ENCODE measurements at regions not wholly inside any gene's neighbourhood (a gene's known extent, or its start where the extent isn't known, plus 50 kb on each side); places are given as distances from the start of the nearest gene placed in this dataset.

DNA sequence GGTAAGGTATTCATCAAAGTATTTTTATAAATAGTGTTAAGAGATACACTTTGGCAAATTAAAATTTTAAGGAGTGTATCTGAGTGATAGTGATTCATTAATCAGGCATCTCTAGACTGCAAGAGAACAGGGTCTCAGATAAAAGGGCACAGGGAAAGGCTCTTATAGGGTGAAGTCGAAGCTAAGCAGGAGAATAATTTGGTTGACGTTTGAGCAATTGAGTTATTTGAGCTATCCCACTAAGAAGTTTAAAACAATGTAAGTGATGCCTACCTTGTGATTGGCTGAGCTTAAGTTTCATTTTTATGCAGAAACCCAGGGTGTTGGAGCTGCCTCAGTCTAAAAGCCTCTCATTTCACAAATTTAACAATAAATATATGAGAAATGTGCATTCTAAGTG is 125.3 kb downstream of the SLC6A15 start:
- Histone ChIP-seq H3K9ac (ENCODE audit: low read depth in 1 of 2, low read length in 2 of 2) (no peak overlapping the region), H3K27me3 (ENCODE audit: control insufficient read depth in 4 of 4, insufficient read depth in 4 of 4, low read length in 3 of 4) (no peaks in the 10 kb centered on the region), H3K36me3 (ENCODE audit: control insufficient read depth in 4 of 4, insufficient read depth in 3 of 4, low read depth in 1 of 4, low read length in 3 of 4) (no peaks in the 10 kb centered on the region), H3K9me3 (ENCODE audit: control insufficient read depth in 4 of 4, low read length in 3 of 4) (no peaks in the 10 kb centered on the region), H3K27ac (ENCODE audit: low read depth in 1 of 2, low read length in 2 of 2) (no peak overlapping the region), H3K4me1 (ENCODE audit: control insufficient read depth in 4 of 4, insufficient read depth in 4 of 4, low read length in 3 of 4) (no peaks in the 10 kb centered on the region), H3K4me3 (ENCODE audit: low read depth in 1 of 3, low read length in 3 of 3) (no peak overlapping the region)
- WGBS, result 52% methylated on average over 2 of the region's 2 CpGs
- DNase-seq (ENCODE audit: low spot score), result no peak
- TF ChIP-seq FOXA1 (IDR thresholded peaks at IDR 0.05) (no peak), MAX (IDR thresholded peaks at IDR 0.05) (no peak), YY1 (IDR thresholded peaks at IDR 0.05) (no peak), JUND (IDR thresholded peaks at IDR 0.05) (no peak), EGR1 (IDR thresholded peaks at IDR 0.05; ENCODE audit: low read depth in 2 of 2) (no peak), SP1 (IDR thresholded peaks at IDR 0.05) (no peak), TAF1 (conservative IDR thresholded peaks at IDR 0.05) (no peak), HNF4A (conservative IDR thresholded peaks at IDR 0.05) (no peak), GABPA (IDR thresholded peaks at IDR 0.05 in 1 of 2, conservative IDR thresholded peaks at IDR 0.05 in 1 of 2) (no peak), RXRA (IDR thresholded peaks at IDR 0.05) (no peak), NR2F2 (IDR thresholded peaks at IDR 0.05) (no peak), RAD21 (IDR thresholded peaks at IDR 0.05) (no peak), HNF4G (IDR thresholded peaks at IDR 0.05) (no peak)
- TF ChIP-seq, protein P1, sequence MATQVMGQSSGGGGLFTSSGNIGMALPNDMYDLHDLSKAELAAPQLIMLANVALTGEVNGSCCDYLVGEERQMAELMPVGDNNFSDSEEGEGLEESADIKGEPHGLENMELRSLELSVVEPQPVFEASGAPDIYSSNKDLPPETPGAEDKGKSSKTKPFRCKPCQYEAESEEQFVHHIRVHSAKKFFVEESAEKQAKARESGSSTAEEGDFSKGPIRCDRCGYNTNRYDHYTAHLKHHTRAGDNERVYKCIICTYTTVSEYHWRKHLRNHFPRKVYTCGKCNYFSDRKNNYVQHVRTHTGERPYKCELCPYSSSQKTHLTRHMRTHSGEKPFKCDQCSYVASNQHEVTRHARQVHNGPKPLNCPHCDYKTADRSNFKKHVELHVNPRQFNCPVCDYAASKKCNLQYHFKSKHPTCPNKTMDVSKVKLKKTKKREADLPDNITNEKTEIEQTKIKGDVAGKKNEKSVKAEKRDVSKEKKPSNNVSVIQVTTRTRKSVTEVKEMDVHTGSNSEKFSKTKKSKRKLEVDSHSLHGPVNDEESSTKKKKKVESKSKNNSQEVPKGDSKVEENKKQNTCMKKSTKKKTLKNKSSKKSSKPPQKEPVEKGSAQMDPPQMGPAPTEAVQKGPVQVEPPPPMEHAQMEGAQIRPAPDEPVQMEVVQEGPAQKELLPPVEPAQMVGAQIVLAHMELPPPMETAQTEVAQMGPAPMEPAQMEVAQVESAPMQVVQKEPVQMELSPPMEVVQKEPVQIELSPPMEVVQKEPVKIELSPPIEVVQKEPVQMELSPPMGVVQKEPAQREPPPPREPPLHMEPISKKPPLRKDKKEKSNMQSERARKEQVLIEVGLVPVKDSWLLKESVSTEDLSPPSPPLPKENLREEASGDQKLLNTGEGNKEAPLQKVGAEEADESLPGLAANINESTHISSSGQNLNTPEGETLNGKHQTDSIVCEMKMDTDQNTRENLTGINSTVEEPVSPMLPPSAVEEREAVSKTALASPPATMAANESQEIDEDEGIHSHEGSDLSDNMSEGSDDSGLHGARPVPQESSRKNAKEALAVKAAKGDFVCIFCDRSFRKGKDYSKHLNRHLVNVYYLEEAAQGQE (IDR thresholded peaks at IDR 0.05), result no peak
- TF ChIP-seq, protein P2, sequence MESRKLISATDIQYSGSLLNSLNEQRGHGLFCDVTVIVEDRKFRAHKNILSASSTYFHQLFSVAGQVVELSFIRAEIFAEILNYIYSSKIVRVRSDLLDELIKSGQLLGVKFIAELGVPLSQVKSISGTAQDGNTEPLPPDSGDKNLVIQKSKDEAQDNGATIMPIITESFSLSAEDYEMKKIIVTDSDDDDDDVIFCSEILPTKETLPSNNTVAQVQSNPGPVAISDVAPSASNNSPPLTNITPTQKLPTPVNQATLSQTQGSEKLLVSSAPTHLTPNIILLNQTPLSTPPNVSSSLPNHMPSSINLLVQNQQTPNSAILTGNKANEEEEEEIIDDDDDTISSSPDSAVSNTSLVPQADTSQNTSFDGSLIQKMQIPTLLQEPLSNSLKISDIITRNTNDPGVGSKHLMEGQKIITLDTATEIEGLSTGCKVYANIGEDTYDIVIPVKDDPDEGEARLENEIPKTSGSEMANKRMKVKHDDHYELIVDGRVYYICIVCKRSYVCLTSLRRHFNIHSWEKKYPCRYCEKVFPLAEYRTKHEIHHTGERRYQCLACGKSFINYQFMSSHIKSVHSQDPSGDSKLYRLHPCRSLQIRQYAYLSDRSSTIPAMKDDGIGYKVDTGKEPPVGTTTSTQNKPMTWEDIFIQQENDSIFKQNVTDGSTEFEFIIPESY (IDR thresholded peaks at IDR 0.05), result no peak
- TF ChIP-seq, protein P3, sequence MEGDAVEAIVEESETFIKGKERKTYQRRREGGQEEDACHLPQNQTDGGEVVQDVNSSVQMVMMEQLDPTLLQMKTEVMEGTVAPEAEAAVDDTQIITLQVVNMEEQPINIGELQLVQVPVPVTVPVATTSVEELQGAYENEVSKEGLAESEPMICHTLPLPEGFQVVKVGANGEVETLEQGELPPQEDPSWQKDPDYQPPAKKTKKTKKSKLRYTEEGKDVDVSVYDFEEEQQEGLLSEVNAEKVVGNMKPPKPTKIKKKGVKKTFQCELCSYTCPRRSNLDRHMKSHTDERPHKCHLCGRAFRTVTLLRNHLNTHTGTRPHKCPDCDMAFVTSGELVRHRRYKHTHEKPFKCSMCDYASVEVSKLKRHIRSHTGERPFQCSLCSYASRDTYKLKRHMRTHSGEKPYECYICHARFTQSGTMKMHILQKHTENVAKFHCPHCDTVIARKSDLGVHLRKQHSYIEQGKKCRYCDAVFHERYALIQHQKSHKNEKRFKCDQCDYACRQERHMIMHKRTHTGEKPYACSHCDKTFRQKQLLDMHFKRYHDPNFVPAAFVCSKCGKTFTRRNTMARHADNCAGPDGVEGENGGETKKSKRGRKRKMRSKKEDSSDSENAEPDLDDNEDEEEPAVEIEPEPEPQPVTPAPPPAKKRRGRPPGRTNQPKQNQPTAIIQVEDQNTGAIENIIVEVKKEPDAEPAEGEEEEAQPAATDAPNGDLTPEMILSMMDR (IDR thresholded peaks at IDR 0.05; ENCODE audit: low read depth, low read length, missing input control), result no peak

GRCh38 chr12:84786622-84787021 is 126.0 kb downstream of the SLC6A15 start:
- Histone ChIP-seq H3K9ac (ENCODE audit: low read depth in 1 of 2, low read length in 2 of 2) (no peak overlapping the region), H3K36me3 (ENCODE audit: control insufficient read depth in 4 of 4, insufficient read depth in 3 of 4, low read depth in 1 of 4, low read length in 3 of 4) (no peaks in the 10 kb centered on the region), H3K27me3 (ENCODE audit: control insufficient read depth in 4 of 4, insufficient read depth in 4 of 4, low read length in 3 of 4) (no peaks in the 10 kb centered on the region), H3K4me1 (ENCODE audit: control insufficient read depth in 4 of 4, insufficient read depth in 4 of 4, low read length in 3 of 4) (no peaks in the 10 kb centered on the region), H3K9me3 (ENCODE audit: control insufficient read depth in 4 of 4, low read length in 3 of 4) (no peaks in the 10 kb centered on the region), H3K27ac (ENCODE audit: low read depth in 1 of 2, low read length in 2 of 2) (no peak overlapping the region), H3K4me3 (ENCODE audit: low read depth in 1 of 3, low read length in 3 of 3) (no peak overlapping the region)
- DNase-seq (ENCODE audit: low spot score), result no peak
- TF ChIP-seq GABPA (IDR thresholded peaks at IDR 0.05 in 1 of 2, conservative IDR thresholded peaks at IDR 0.05 in 1 of 2) (no peak), RAD21 (IDR thresholded peaks at IDR 0.05) (no peak), HNF4A (conservative IDR thresholded peaks at IDR 0.05) (no peak), JUND (IDR thresholded peaks at IDR 0.05) (no peak), EGR1 (IDR thresholded peaks at IDR 0.05; ENCODE audit: low read depth in 2 of 2) (no peak), NR2F2 (IDR thresholded peaks at IDR 0.05) (no peak), RXRA (IDR thresholded peaks at IDR 0.05) (no peak), TAF1 (conservative IDR thresholded peaks at IDR 0.05) (no peak), SP1 (IDR thresholded peaks at IDR 0.05) (no peak), FOXA2 (IDR thresholded peaks at IDR 0.05) (no peak), FOXA1 (IDR thresholded peaks at IDR 0.05) (no peak), MAX (IDR thresholded peaks at IDR 0.05) (no peak)
- TF ChIP-seq, protein P3 (IDR thresholded peaks at IDR 0.05; ENCODE audit: low read depth, low read length, missing input control), result no peak
- TF ChIP-seq, protein P1 (IDR thresholded peaks at IDR 0.05), result no peak
